ENCODE measurements at regions not wholly inside any gene's neighbourhood (a gene's known extent, or its start where the extent isn't known, plus 50 kb on each side); places are given as distances from the start of the nearest gene placed in this dataset.

GRCh38 chr13:50235604-50236342 lies 220.5 kb downstream of the KCNRG start:
- no peak overlapping the region for H3K4me3 ChIP-seq
- no peaks in the 10 kb centered on the region for H3K27me3 ChIP-seq
- H3K27ac ChIP-seq: no peak overlapping the region
- peaks cover 31% of the 10 kb centered on the region for H3K9me3 ChIP-seq
- H3K4me2 ChIP-seq: no peak overlapping the region
- no peak overlapping the region for H3K9ac ChIP-seq
- no peaks in the 10 kb centered on the region for H3K4me1 ChIP-seq
- H3K36me3 ChIP-seq: 0 out of 2 replicates have a peak, but pooled peaks cover 3% of the 10 kb centered on the region
- H4K20me1 ChIP-seq: no peaks in the 10 kb centered on the region
- no peak for TF ChIP-seq Cebpa-rat (IDR thresholded peaks at IDR 0.05)

DNA sequence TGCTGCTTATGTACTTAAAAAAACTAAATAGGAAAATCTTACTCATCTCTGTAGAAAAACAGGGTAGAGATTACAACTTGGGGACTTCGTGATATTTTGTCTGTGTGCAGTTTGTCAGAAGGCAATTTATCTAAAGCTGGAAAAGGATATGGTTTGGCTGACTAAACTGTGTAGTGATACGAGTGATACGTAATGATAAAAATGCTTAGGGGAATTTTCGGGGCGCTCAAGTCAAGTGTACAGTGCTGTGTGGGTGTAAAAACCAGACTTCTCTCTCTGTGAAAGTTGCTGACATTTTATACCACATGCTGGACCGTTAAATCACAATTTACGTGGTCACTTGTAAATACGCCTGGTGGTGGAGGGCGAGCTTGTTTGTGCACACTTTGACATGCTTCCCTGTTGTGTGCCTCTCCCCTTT lies 221.7 kb downstream of the KCNRG start:
- Histone ChIP-seq H3K4me1 (no peaks in the 10 kb centered on the region), H3K4me3 (no peak overlapping the region), H3K27ac (no peak overlapping the region), H3K36me3 (0 out of 2 replicates have a peak, but pooled peaks cover 3% of the 10 kb centered on the region), H3K9ac (no peak overlapping the region), H3K9me3 (peaks cover 29% of the 10 kb centered on the region), H4K20me1 (no peaks in the 10 kb centered on the region), H3K4me2 (no peak overlapping the region), H3K27me3 (no peaks in the 10 kb centered on the region)
- TF ChIP-seq Cebpa-rat (IDR thresholded peaks at IDR 0.05): no peak

DNA sequence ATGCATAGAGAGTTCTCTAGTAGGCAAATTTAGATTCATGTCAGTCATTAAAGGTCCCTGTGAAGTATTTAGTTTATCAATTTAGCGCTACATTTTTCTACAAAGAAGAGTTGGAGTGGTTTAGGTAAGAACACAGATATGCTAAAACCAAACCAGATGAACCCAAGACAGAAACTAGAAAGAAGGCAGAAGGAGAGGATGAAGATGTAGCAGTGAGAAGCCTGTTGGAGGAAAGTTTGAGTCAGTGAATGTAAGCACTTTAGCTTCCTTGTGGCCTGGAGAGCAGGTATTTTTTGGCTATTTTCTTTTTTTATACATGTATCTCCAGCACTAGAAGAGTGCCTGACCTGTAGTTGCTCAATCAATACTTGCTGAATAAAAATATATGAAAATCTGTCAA lies 223.7 kb downstream of the KCNRG start:
- no peak for TF ChIP-seq Cebpa-rat (IDR thresholded peaks at IDR 0.05)
- peaks cover 15% of the 10 kb centered on the region for H3K4me1 ChIP-seq
- peaks cover 9% of the 10 kb centered on the region for H3K9me3 ChIP-seq
- H3K36me3 ChIP-seq: 0 out of 2 replicates have a peak, but pooled peaks cover under 1% of the 10 kb centered on the region
- no peaks in the 10 kb centered on the region for H4K20me1 ChIP-seq
- no peaks in the 10 kb centered on the region for H3K27me3 ChIP-seq
- H3K4me3 ChIP-seq: no peak overlapping the region
- no peak overlapping the region for H3K4me2 ChIP-seq
- H3K27ac ChIP-seq: no peak overlapping the region
- no peak overlapping the region for H3K9ac ChIP-seq

- Histone ChIP-seq H3K4me2 (no peak overlapping the region), H3K36me3 (no peaks in the 10 kb centered on the region), H3K4me3 (no peak overlapping the region), H3K9ac (no peak overlapping the region), H3K9me3 (peaks cover 9% of the 10 kb centered on the region; the same call in 1 of the 2 replicates), H4K20me1 (no peaks in the 10 kb centered on the region), H3K27me3 (no peaks in the 10 kb centered on the region), H3K27ac (no peak overlapping the region), H3K4me1 (peaks cover 41% of the 10 kb centered on the region)
- no peak for TF ChIP-seq Cebpa-rat (IDR thresholded peaks at IDR 0.05)
Observed at GRCh38 chr13:50241479-50241878, 226.2 kb downstream of the KCNRG start.

DNA sequence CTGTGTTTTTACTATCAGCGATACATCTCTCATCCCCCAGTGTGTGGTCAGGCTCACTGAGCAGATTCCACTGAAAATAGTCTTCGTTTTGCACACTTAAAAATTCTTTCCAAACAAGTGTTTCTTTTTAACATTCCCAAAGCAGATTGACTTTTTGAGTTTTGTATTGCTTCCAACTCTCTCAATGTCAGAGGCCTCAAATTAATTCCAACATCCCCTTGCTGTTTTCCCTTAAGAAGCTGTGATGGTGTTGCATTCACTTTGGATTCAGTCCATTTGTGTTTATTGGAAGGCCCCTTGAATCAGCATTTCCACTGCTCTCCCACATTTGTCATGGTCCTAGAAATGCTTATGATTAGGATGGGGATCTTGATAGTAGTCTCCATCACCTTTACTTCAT lies 228.7 kb downstream of the KCNRG start:
- Histone ChIP-seq H3K9ac (no peak overlapping the region), H3K9me3 (peaks cover 16% of the 10 kb centered on the region; the same call in 1 of the 2 replicates), H3K27ac (peak overlapping the region; percentile 68; the same call in 1 of the 2 replicates), H3K27me3 (no peaks in the 10 kb centered on the region), H3K4me2 (peak overlapping the region; percentile 60), H3K4me1 (peaks cover 64% of the 10 kb centered on the region), H4K20me1 (no peaks in the 10 kb centered on the region), H3K36me3 (no peaks in the 10 kb centered on the region), H3K4me3 (no peak overlapping the region)
- TF ChIP-seq Cebpa-rat (IDR thresholded peaks at IDR 0.05): no peak

DNA sequence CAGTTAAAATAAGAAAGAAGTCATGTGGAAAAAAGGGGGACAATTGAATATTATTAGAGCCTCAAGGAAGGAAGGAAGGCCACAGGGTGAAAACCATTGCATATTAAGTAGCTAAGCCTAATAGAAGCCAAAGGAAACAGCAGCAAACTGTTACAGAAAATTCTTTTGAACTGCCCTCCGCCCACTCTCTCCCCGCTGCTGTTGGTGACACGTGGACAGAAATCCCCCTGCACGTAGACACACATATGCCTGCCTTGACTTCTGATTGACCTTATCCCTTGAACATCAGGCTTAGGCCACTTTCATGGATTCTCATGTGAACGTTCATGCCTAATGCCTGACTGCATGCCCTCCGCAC lies 229.1 kb downstream of the KCNRG start:
- no peak overlapping the region for H3K9ac ChIP-seq
- H3K27ac ChIP-seq: peak overlapping the region; percentile 68
- peak overlapping the region; percentile 60 for H3K4me2 ChIP-seq
- H3K36me3 ChIP-seq: no peaks in the 10 kb centered on the region
- H3K27me3 ChIP-seq: no peaks in the 10 kb centered on the region
- peaks cover 16% of the 10 kb centered on the region; the same call in 1 of the 2 replicates for H3K9me3 ChIP-seq
- no peak for TF ChIP-seq Cebpa-rat (IDR thresholded peaks at IDR 0.05)
- 0 out of 2 replicates have a peak overlapping the region, but pooled peaks have one; percentile 11 for H3K4me3 ChIP-seq
- H4K20me1 ChIP-seq: no peaks in the 10 kb centered on the region
- H3K4me1 ChIP-seq: peaks cover 68% of the 10 kb centered on the region

- no peaks in the 10 kb centered on the region for H4K20me1 ChIP-seq
- peaks cover 74% of the 10 kb centered on the region for H3K4me1 ChIP-seq
- peaks cover 16% of the 10 kb centered on the region; the same call in 1 of the 2 replicates for H3K9me3 ChIP-seq
- no peaks in the 10 kb centered on the region for H3K36me3 ChIP-seq
- H3K4me3 ChIP-seq: 0 out of 2 replicates have a peak overlapping the region, but pooled peaks have one; percentile 11
- H3K9ac ChIP-seq: no peak overlapping the region
- H3K27ac ChIP-seq: peak overlapping the region; percentile 68
- no peak for TF ChIP-seq Cebpa-rat (IDR thresholded peaks at IDR 0.05)
- H3K27me3 ChIP-seq: no peaks in the 10 kb centered on the region
- H3K4me2 ChIP-seq: peak overlapping the region; percentile 60
Observed at GRCh38 chr13:50244713-50245574, 229.7 kb downstream of the KCNRG start.

- Histone ChIP-seq H4K20me1 (no peaks in the 10 kb centered on the region), H3K36me3 (no peaks in the 10 kb centered on the region), H3K9me3 (peaks cover 21% of the 10 kb centered on the region), H3K27me3 (no peaks in the 10 kb centered on the region), H3K4me1 (peaks cover 97% of the 10 kb centered on the region), H3K27ac (peak overlapping the region; percentile 92), H3K4me2 (peak overlapping the region; percentile 29; the same call in 1 of the 2 replicates), H3K4me3 (no peak overlapping the region), H3K9ac (no peak overlapping the region)
- no peak for TF ChIP-seq Cebpa-rat (IDR thresholded peaks at IDR 0.05)
Observed at GRCh38 chr13:50247223-50247622, 232.0 kb downstream of the KCNRG start.

DNA sequence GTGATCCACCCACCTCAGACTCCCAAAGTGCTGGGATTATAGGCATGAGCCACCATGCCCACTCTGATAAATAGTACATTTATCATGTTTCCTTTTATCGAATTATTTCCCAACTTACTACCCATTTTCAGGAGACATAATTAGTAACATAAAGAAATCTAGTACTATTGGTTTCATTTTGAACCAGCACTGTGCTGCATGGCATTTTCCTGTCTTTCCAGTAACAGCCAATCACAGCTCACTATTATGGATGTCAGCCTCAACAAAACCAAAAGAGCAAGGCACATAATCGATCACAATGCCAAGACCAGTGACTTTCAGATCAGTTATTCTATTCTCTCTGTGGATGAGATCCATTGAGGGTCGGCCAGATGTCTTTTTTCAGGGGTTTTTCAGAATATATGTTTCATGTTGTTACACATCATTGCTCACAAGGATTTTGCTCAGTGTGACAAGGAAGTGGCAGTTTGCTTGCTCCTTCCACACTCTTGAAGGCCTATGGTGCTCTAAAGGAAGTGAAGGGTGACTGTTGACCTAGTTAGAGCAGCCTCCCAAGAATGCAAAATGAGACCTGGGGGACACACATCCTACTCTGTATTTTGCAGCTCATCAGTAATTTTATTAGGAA lies 233.4 kb downstream of the KCNRG start:
- H4K20me1 ChIP-seq: no peaks in the 10 kb centered on the region
- peak overlapping the region; percentile 64 for H3K9ac ChIP-seq
- peak overlapping the region; percentile 75 for H3K4me2 ChIP-seq
- no peak for TF ChIP-seq Cebpa-rat (IDR thresholded peaks at IDR 0.05)
- peaks cover 27% of the 10 kb centered on the region for H3K9me3 ChIP-seq
- H3K4me3 ChIP-seq: peak overlapping the region; percentile 30
- no peaks in the 10 kb centered on the region for H3K27me3 ChIP-seq
- H3K36me3 ChIP-seq: no peaks in the 10 kb centered on the region
- H3K27ac ChIP-seq: peak overlapping the region; percentile 92
- H3K4me1 ChIP-seq: peaks cover 86% of the 10 kb centered on the region

Measured in BLaER1 (cell line).